Choroid plexus epithelial cell (primary cell): ENCODE measurements at regions not wholly inside any gene's neighbourhood (a gene's known extent, or its start where the extent isn't known, plus 50 kb on each side); places are given as distances from the start of the nearest gene placed in this dataset.

Experiments used
- DNase-seq: peaks from one replicate; pipeline ENCODE4 v3.0.0-alpha.2; 2010; ENCODE audit warnings: low read depth
- H3K4me3 ChIP-seq: 2 replicates; pipeline ENCODE4 v1.5.1; 2011; ENCODE audit warnings: low read depth, mild to moderate bottlenecking, control low read depth, low read length, moderate library complexity
- CTCF ChIP-seq: conservative IDR thresholded peaks from 2 replicates; pipeline ENCODE4 v1.5.1; 2011; ENCODE audit warnings: low read depth, mild to moderate bottlenecking, control low read depth, inconsistent platforms, low read length, moderate library complexity

- peak; percentile 20 for DNase-seq
Measured at GRCh38 chr11:127345819-127346459, 345.4 kb upstream of the KIRREL3 start.

GRCh38 chr11:127340438-127340837 is 339.9 kb upstream of the KIRREL3 start:
- no peak for DNase-seq
- no peak overlapping the region for H3K4me3 ChIP-seq
- TF ChIP-seq CTCF = no peak

More at GRCh38 chr11:127345819-127346459, 345.4 kb upstream of the KIRREL3 start:
- TF ChIP-seq CTCF = peak; percentile 69
- no peak overlapping the region for H3K4me3 ChIP-seq

GRCh38 chr11:127339376-127339775 is 338.8 kb upstream of the KIRREL3 start:
- no peak overlapping the region for H3K4me3 ChIP-seq
- no peak for DNase-seq
- TF ChIP-seq CTCF = no peak

GRCh38 chr11:127338380-127339259 is 338.1 kb upstream of the KIRREL3 start:
- no peak for TF ChIP-seq CTCF
- no peak overlapping the region for H3K4me3 ChIP-seq
- DNase-seq = no peak

- no peak for TF ChIP-seq CTCF
- H3K4me3 ChIP-seq = no peak overlapping the region
- no peak for DNase-seq
Measured at GRCh38 chr11:127334466-127334865, 333.9 kb upstream of the KIRREL3 start.

GRCh38 chr11:127332896-127333295 is 332.3 kb upstream of the KIRREL3 start:
- no peak for TF ChIP-seq CTCF
- no peak for DNase-seq
- H3K4me3 ChIP-seq = no peak overlapping the region
